ENCODE measurements at regions not wholly inside any gene's neighbourhood (a gene's known extent, or its start where the extent isn't known, plus 50 kb on each side); places are given as distances from the start of the nearest gene placed in this dataset.

GRCh38 chr13:51518827-51519226 lies 65.4 kb upstream of the WDFY2 start:
- in situ Hi-C loops (cut with MboI; ENCODE audit: low pct_ligation_motif_present in 1 of 4, low pct_unique_long_range_greater_than_20kb in 1 of 4, low sequenced_read_pairs in 3 of 4): no loop called here
- Histone ChIP-seq H3K27ac (no peak overlapping the region), H3K27me3 (no peaks in the 10 kb centered on the region), H3K4me1 (peaks cover 0 to 3% (median 0%) of the 10 kb centered on the region in 4 donors), H3K4me3 (no peak overlapping the region), H3K36me3 (no peaks in the 10 kb centered on the region), H3K9me3 (no peaks in the 10 kb centered on the region)
- 70 to 76% methylated on average over 4 to 6 of the region's 6 CpGs for WGBS, 2 donors (ENCODE audit: low coverage in 1 of 2)
- DNase-seq: no peak
- intact Hi-C loops (cut with DNase I; ENCODE audit: low total_unique reads): no loop called here
- no peak for TF ChIP-seq POLR2AphosphoS5 (IDR thresholded peaks at IDR 0.05)

GRCh38 chr13:51519771-51520216 lies 64.5 kb upstream of the WDFY2 start:
- in situ Hi-C loops (cut with MboI; ENCODE audit: low pct_ligation_motif_present in 1 of 4, low pct_unique_long_range_greater_than_20kb in 1 of 4, low sequenced_read_pairs in 3 of 4) (no loop called here), intact Hi-C loops (cut with DNase I; ENCODE audit: low total_unique reads) (no loop called here)
- 77 to 83% methylated on average over 3 of the region's 3 CpGs for WGBS, 2 donors (ENCODE audit: low coverage in 1 of 2)

GRCh38 chr13:51520524-51520923 lies 63.7 kb upstream of the WDFY2 start:
- Histone ChIP-seq H3K4me3 (no peak overlapping the region), H3K27me3 (no peaks in the 10 kb centered on the region), H3K36me3 (no peaks in the 10 kb centered on the region), H3K9me3 (no peaks in the 10 kb centered on the region), H3K4me1 (peaks cover 0 to 3% (median 0%) of the 10 kb centered on the region in 4 donors), H3K27ac (no peak overlapping the region)
- intact Hi-C loops (cut with DNase I; ENCODE audit: low total_unique reads): no loop called here
- in situ Hi-C loops (cut with MboI; ENCODE audit: low pct_ligation_motif_present in 1 of 4, low pct_unique_long_range_greater_than_20kb in 1 of 4, low sequenced_read_pairs in 3 of 4): no loop called here
- TF ChIP-seq POLR2AphosphoS5 (IDR thresholded peaks at IDR 0.05): no peak
- no peak for TF ChIP-seq EP300 (IDR thresholded peaks at IDR 0.05; ENCODE audit: low read depth)
- TF ChIP-seq CTCF (IDR thresholded peaks at IDR 0.05): no peak
- no peak for TF ChIP-seq POLR2A (IDR thresholded peaks at IDR 0.05)
- WGBS, 2 donors (ENCODE audit: low coverage in 1 of 2): 76 to 84% methylated on average over 2 to 4 of the region's 4 CpGs
- DNase-seq: no peak

More at GRCh38 chr13:51519771-51520216, 64.5 kb upstream of the WDFY2 start:
- Histone ChIP-seq H3K27ac (no peak overlapping the region), H3K4me1 (peaks cover 0 to 3% (median 0%) of the 10 kb centered on the region in 4 donors), H3K36me3 (no peaks in the 10 kb centered on the region), H3K9me3 (no peaks in the 10 kb centered on the region), H3K4me3 (no peak overlapping the region), H3K27me3 (no peaks in the 10 kb centered on the region)
- no peak for DNase-seq
- TF ChIP-seq POLR2A (IDR thresholded peaks at IDR 0.05) (no peak), CTCF (IDR thresholded peaks at IDR 0.05) (no peak), EP300 (IDR thresholded peaks at IDR 0.05; ENCODE audit: low read depth) (no peak), POLR2AphosphoS5 (IDR thresholded peaks at IDR 0.05) (no peak)

- intact Hi-C loops (cut with DNase I; ENCODE audit: low total_unique reads): no loop called here
- Histone ChIP-seq H3K27ac (no peak overlapping the region), H3K9me3 (no peaks in the 10 kb centered on the region), H3K4me1 (peaks cover 0 to 3% (median 0%) of the 10 kb centered on the region in 4 donors), H3K27me3 (no peaks in the 10 kb centered on the region), H3K36me3 (no peaks in the 10 kb centered on the region), H3K4me3 (no peak overlapping the region)
- no peak for TF ChIP-seq CTCF (IDR thresholded peaks at IDR 0.05)
- TF ChIP-seq POLR2A (IDR thresholded peaks at IDR 0.05): no peak
- TF ChIP-seq EP300 (IDR thresholded peaks at IDR 0.05; ENCODE audit: low read depth): no peak
- no peak for TF ChIP-seq POLR2AphosphoS5 (IDR thresholded peaks at IDR 0.05)
- in situ Hi-C loops (cut with MboI; ENCODE audit: low pct_ligation_motif_present in 1 of 4, low pct_unique_long_range_greater_than_20kb in 1 of 4, low sequenced_read_pairs in 3 of 4): no loop called here
- 28 to 56% methylated on average over 3 to 4 of the region's 4 CpGs for WGBS, 2 donors (ENCODE audit: low coverage in 1 of 2)
- peak; percentile 12 for DNase-seq
Observed at GRCh38 chr13:51523082-51523518, 61.2 kb upstream of the WDFY2 start.

GRCh38 chr13:51524312-51524711 lies 60.0 kb upstream of the WDFY2 start:
- WGBS, 2 donors (ENCODE audit: low coverage in 1 of 2): 68 to 84% methylated on average over 4 of the region's 4 CpGs
- no peaks in the 10 kb centered on the region for H3K36me3 ChIP-seq
- H3K4me1 ChIP-seq: peaks cover 0 to 3% (median 0%) of the 10 kb centered on the region in 4 donors
- H3K27me3 ChIP-seq: no peaks in the 10 kb centered on the region
- in situ Hi-C loops (cut with MboI; ENCODE audit: low pct_ligation_motif_present in 1 of 4, low pct_unique_long_range_greater_than_20kb in 1 of 4, low sequenced_read_pairs in 3 of 4): no loop called here
- no peak overlapping the region for H3K4me3 ChIP-seq
- no peak for DNase-seq
- H3K9me3 ChIP-seq: no peaks in the 10 kb centered on the region
- intact Hi-C loops (cut with DNase I; ENCODE audit: low total_unique reads): no loop called here
- TF ChIP-seq POLR2A (IDR thresholded peaks at IDR 0.05): no peak
- no peak for TF ChIP-seq EP300 (IDR thresholded peaks at IDR 0.05; ENCODE audit: low read depth)
- no peak for TF ChIP-seq CTCF (IDR thresholded peaks at IDR 0.05)
- no peak for TF ChIP-seq POLR2AphosphoS5 (IDR thresholded peaks at IDR 0.05)
- H3K27ac ChIP-seq: no peak overlapping the region

All from transverse colon (tissue), 4 donors.